IMR-90 (cell line): ENCODE measurements at regions not wholly inside any gene's neighbourhood (a gene's known extent, or its start where the extent isn't known, plus 50 kb on each side); places are given as distances from the start of the nearest gene placed in this dataset.

Source experiments
- ATAC-seq: fragments of 200-7000 bp; cut with Tn5 transposase; 2 replicates; pipeline ENCODE4 v1.9.1; 2020; ENCODE audit warnings: low read depth, mild to moderate bottlenecking, moderate library complexity
- BruUV-seq: library from RNA; stranded (reverse); fragments of 400-500 nt; replicated peaks from 2 replicates; lab custom pipeline; 2021; lab: Mats Ljungman, UMichigan
- CTCF ChIA-PET: fragments of 300-600 bp; formaldehyde crosslinking; extraction: SDS; loops from one replicate; lab custom pipeline; 2021; ENCODE audit warnings: antibody characterized with exemption; lab: Yijun Ruan, JAX
- POLR2A ChIA-PET: fragments of 300-600 bp; sonication (Branson Sonifier 250); formaldehyde crosslinking; loops from one replicate; lab custom pipeline; 2022; ENCODE audit warnings: antibody characterized with exemption; ENCODE audit not compliant: unreplicated experiment; lab: Charles Lee
- DNase-seq: peaks from one replicate; pipeline ENCODE4 v3.0.0; 2013
- H2AFZ ChIP-seq: replicated peaks from 2 replicates; pipeline ENCODE3; 2013; ENCODE audit warnings: low read length, mild to moderate bottlenecking; ENCODE audit not compliant: poor library complexity
- H2AK5ac ChIP-seq: 2 replicates; pipeline ENCODE4 v1.6.1; 2013; ENCODE audit warnings: low read depth, low read length, inconsistent platforms
- H2AK9ac ChIP-seq: replicated peaks from 2 replicates; pipeline ENCODE3; 2013; ENCODE audit warnings: mild to moderate bottlenecking, low read depth, low read length, moderate library complexity; ENCODE audit not compliant: poor library complexity
- H2BK120ac ChIP-seq: 2 replicates; pipeline ENCODE4 v1.6.1; 2013; ENCODE audit warnings: low read depth, low read length, inconsistent platforms
- H2BK15ac ChIP-seq: 3 replicates; pipeline ENCODE4 v1.6.1; 2013; ENCODE audit warnings: low read depth, low read length, inconsistent platforms
- H2BK20ac ChIP-seq: 2 replicates; pipeline ENCODE4 v1.6.1; 2013; ENCODE audit warnings: low read depth, mild to moderate bottlenecking, inconsistent platforms, low read length, moderate library complexity
- H2BK5ac ChIP-seq: 2 replicates; pipeline ENCODE4 v1.6.1; 2013; ENCODE audit warnings: mild to moderate bottlenecking, low read depth, low read length, inconsistent platforms; ENCODE audit not compliant: poor library complexity, severe bottlenecking
- H3K14ac ChIP-seq: replicated peaks from 2 replicates; pipeline ENCODE4 v1.6.1; 2013; ENCODE audit warnings: low read depth, low read length, inconsistent platforms
- H3K18ac ChIP-seq: 2 replicates; pipeline ENCODE4 v1.6.1; 2013; ENCODE audit warnings: low read depth, low read length, control low read depth
- H3K23ac ChIP-seq: 2 replicates; pipeline ENCODE4 v1.6.1; 2013; ENCODE audit warnings: low read depth, low read length, inconsistent platforms
- H3K27ac ChIP-seq: 2 replicates; pipeline ENCODE4 v1.5.1; 2013; ENCODE audit warnings: mild to moderate bottlenecking, control low read depth, low read length; ENCODE audit not compliant: insufficient read depth
- H3K27me3 ChIP-seq: 2 replicates; pipeline ENCODE4 v1.6.1; 2013; ENCODE audit warnings: low read length; ENCODE audit not compliant: control insufficient read depth, insufficient read depth
- H3K36me3 ChIP-seq: 2 replicates; pipeline ENCODE4 v1.6.1; 2013; ENCODE audit warnings: low read length, mixed read lengths; ENCODE audit not compliant: control insufficient read depth, insufficient read depth
- H3K4ac ChIP-seq: 2 replicates; pipeline ENCODE4 v1.6.1; 2013; ENCODE audit warnings: low read depth, low read length, inconsistent platforms
- H3K4me1 ChIP-seq: 2 replicates; pipeline ENCODE4 v1.6.1; 2013; ENCODE audit warnings: low read length, mixed read lengths; ENCODE audit not compliant: control insufficient read depth, insufficient read depth
- H3K4me2 ChIP-seq: 2 replicates; pipeline ENCODE4 v1.6.1; 2013; ENCODE audit warnings: low read depth, mild to moderate bottlenecking, control low read depth, low read length, moderate library complexity
- H3K4me3 ChIP-seq: 2 replicates; pipeline ENCODE4 v1.5.1; 2013; ENCODE audit warnings: low read depth, mild to moderate bottlenecking, control low read depth, low read length, moderate library complexity; ENCODE audit not compliant: insufficient read depth
- H3K56ac ChIP-seq: 2 replicates; pipeline ENCODE4 v1.6.1; 2013; ENCODE audit warnings: low read length, inconsistent platforms; ENCODE audit not compliant: insufficient read depth; ENCODE audit errors: extremely low read depth
- H3K79me1 ChIP-seq, 2 experiments: 2 replicates each; pipeline ENCODE4 v1.6.1; 2013; ENCODE audit warnings: low read length in 2 of 2, inconsistent platforms in 1 of 2, low read depth in 1 of 2
- H3K9ac ChIP-seq: 2 replicates; pipeline ENCODE4 v1.6.1; 2013; ENCODE audit warnings: low read depth, low read length, control low read depth
- H3K9me1 ChIP-seq: 2 replicates; pipeline ENCODE4 v1.6.1; 2013; ENCODE audit warnings: low read length, inconsistent platforms; ENCODE audit not compliant: insufficient read depth
- H3K9me3 ChIP-seq: 2 replicates; pipeline ENCODE4 v1.6.1; 2013; ENCODE audit warnings: low read length; ENCODE audit not compliant: control insufficient read depth, insufficient read depth
- H4K20me1 ChIP-seq: 2 replicates; pipeline ENCODE4 v1.6.1; 2013; ENCODE audit warnings: low read length, inconsistent platforms; ENCODE audit not compliant: insufficient read depth
- H4K5ac ChIP-seq: 2 replicates; pipeline ENCODE4 v1.6.1; 2013; ENCODE audit warnings: mild to moderate bottlenecking, low read depth, low read length, control low read depth
- H4K8ac ChIP-seq, 2 experiments: 2 replicates each; pipeline ENCODE4 v1.6.1; 2013; ENCODE audit warnings: low read depth in 2 of 2, low read length in 2 of 2, control low read depth in 1 of 2, inconsistent platforms in 1 of 2
- H4K91ac ChIP-seq: 2 replicates; pipeline ENCODE4 v1.6.1; 2013; ENCODE audit warnings: low read depth, low read length, inconsistent platforms; ENCODE audit not compliant: insufficient read depth
- BHLHE40 ChIP-seq: fragments of 150-350 bp; IDR thresholded peaks from 2 replicates; pipeline ENCODE4 v1.6.1; 2016; ENCODE audit warnings: mild to moderate bottlenecking, low read depth, low read length
- CEBPB ChIP-seq: IDR thresholded peaks from 2 replicates; pipeline ENCODE4 v1.6.1; 2012; ENCODE audit warnings: low read depth, low read length, improper control_type of control experiment
- CHD1 ChIP-seq: IDR thresholded peaks from 2 replicates; pipeline ENCODE4 v1.6.1; 2012; ENCODE audit warnings: low read depth, low read length, improper control_type of control experiment
- ELK1 ChIP-seq: fragments of 150-350 bp; IDR thresholded peaks from 2 replicates; pipeline ENCODE4 v1.6.1; 2016; ENCODE audit warnings: low read depth, mild to moderate bottlenecking, low read length, moderate library complexity, borderline replicate concordance
- FOS ChIP-seq: fragments of 150-350 bp; IDR thresholded peaks from 2 replicates; pipeline ENCODE4 v1.6.1; 2016; ENCODE audit warnings: low read depth, low read length
- MAFK ChIP-seq: IDR thresholded peaks from 2 replicates; pipeline ENCODE4 v1.6.1; 2012; ENCODE audit warnings: low read depth, low read length, improper control_type of control experiment
- MAZ ChIP-seq: IDR thresholded peaks from 2 replicates; pipeline ENCODE4 v1.6.1; 2012; ENCODE audit warnings: low read depth, mild to moderate bottlenecking, low read length, improper control_type of control experiment, moderate library complexity, borderline replicate concordance
- MXI1 ChIP-seq: IDR thresholded peaks from 2 replicates; pipeline ENCODE4 v1.6.1; 2012; ENCODE audit warnings: low read depth, mild to moderate bottlenecking, low read length, moderate library complexity, borderline replicate concordance
- NFE2L2 ChIP-seq: fragments of 150-350 bp; IDR thresholded peaks from 2 replicates; pipeline ENCODE4 v1.6.1; 2016; ENCODE audit warnings: low read depth, mild to moderate bottlenecking, low read length
- POLR2A ChIP-seq: IDR thresholded peaks from 2 replicates; pipeline ENCODE4 v1.6.1; 2012; ENCODE audit warnings: mild to moderate bottlenecking, low read depth, low read length
- RAD21 ChIP-seq: IDR thresholded peaks from 2 replicates; pipeline ENCODE4 v1.6.1; 2012; ENCODE audit warnings: low read length, improper control_type of control experiment
- RCOR1 ChIP-seq: IDR thresholded peaks from 2 replicates; pipeline ENCODE4 v1.6.1; 2012; ENCODE audit warnings: mild to moderate bottlenecking, low read length, improper control_type of control experiment; ENCODE audit not compliant: insufficient replicate concordance
- RFX5 ChIP-seq: IDR thresholded peaks from 2 replicates; pipeline ENCODE4 v1.8.0; 2012; ENCODE audit warnings: low read depth, mild to moderate bottlenecking, low read length, moderate library complexity
- SMC3 ChIP-seq: fragments of 150-350 bp; IDR thresholded peaks from 2 replicates; pipeline ENCODE4 v1.6.1; 2016; ENCODE audit warnings: low read depth, mild to moderate bottlenecking, antibody characterized with exemption, low read length, moderate library complexity
- USF2 ChIP-seq: fragments of 150-350 bp; IDR thresholded peaks from 2 replicates; pipeline ENCODE4 v1.6.1; 2017; ENCODE audit warnings: mild to moderate bottlenecking, antibody characterized with exemption, low read length, low read depth
- WGBS, 2 experiments: methylation state at CpG; one replicate each; pipeline versions ENCODE4 v1.1.5 to v1.1.7; 2013; ENCODE audit warnings: missing lambda C conversion rate in 2 of 2; ENCODE audit not compliant: insufficient read length in 1 of 2; ENCODE audit errors: extremely low coverage in 2 of 2; 5-methylcytosine and 5-hydroxymethylcytosine counted together
- dilution Hi-C: fragments of 300-500 bp; cut with HindIII; formaldehyde crosslinking; loops from one replicate; pipeline ENCODE4 v1.14.3; 2018; ENCODE audit warnings: low sequenced_read_pairs; ENCODE audit not compliant: unreplicated experiment
- in situ Hi-C: fragments of 300-500 bp; cut with MboI; formaldehyde crosslinking; loops from 3 replicates; pipeline ENCODE4 v1.14.3; 2019; ENCODE audit warnings: low sequenced_read_pairs, inconsistent platforms, mixed read lengths
- intact Hi-C: fragments of 100-400 bp; cut with micrococcal nuclease; formaldehyde crosslinking; loops from 2 replicates; pipeline ENCODE4 v1.10.0; 2022
- TF ChIP-seq, protein P1 (sequence below): conservative IDR thresholded peaks from 2 replicates; pipeline ENCODE4 v1.5.1; 2012; ENCODE audit warnings: mild to moderate bottlenecking, low read depth, low read length, improper control_type of control experiment

GRCh38 chr12:115268451-115268850 is 584.5 kb upstream of the TBX3 start:
- Histone ChIP-seq H3K79me1 (no peaks in the 10 kb centered on the region), H2BK15ac (no peak overlapping the region), H3K18ac (no peak overlapping the region), H2AK5ac (no peak overlapping the region), H3K9me1 (no peaks in the 10 kb centered on the region), H2BK20ac (no peak overlapping the region), H2BK5ac (no peak overlapping the region), H3K9me3 (no peaks in the 10 kb centered on the region), H3K14ac (no peak overlapping the region), H3K4me1 (no peaks in the 10 kb centered on the region), H3K4ac (no peak overlapping the region), H4K5ac (no peak overlapping the region), H3K4me3 (no peak overlapping the region), H3K9ac (no peak overlapping the region), H3K36me3 (no peaks in the 10 kb centered on the region), H2BK120ac (no peak overlapping the region), H2AK9ac (no peak overlapping the region), H3K27me3 (no peaks in the 10 kb centered on the region), H3K4me2 (no peak overlapping the region), H2AFZ (no peak overlapping the region), H4K8ac (no peak overlapping the region), H4K20me1 (no peaks in the 10 kb centered on the region), H3K56ac (no peak overlapping the region), H4K91ac (no peak overlapping the region), H3K23ac (no peak overlapping the region), H3K27ac (no peak overlapping the region)
- ChIA-PET POLR2A (no interaction called here), CTCF (no interaction called here)
- DNase-seq (no peak), ATAC-seq (no peak)
- no peak for TF ChIP-seq NFE2L2
- TF ChIP-seq, protein P1, sequence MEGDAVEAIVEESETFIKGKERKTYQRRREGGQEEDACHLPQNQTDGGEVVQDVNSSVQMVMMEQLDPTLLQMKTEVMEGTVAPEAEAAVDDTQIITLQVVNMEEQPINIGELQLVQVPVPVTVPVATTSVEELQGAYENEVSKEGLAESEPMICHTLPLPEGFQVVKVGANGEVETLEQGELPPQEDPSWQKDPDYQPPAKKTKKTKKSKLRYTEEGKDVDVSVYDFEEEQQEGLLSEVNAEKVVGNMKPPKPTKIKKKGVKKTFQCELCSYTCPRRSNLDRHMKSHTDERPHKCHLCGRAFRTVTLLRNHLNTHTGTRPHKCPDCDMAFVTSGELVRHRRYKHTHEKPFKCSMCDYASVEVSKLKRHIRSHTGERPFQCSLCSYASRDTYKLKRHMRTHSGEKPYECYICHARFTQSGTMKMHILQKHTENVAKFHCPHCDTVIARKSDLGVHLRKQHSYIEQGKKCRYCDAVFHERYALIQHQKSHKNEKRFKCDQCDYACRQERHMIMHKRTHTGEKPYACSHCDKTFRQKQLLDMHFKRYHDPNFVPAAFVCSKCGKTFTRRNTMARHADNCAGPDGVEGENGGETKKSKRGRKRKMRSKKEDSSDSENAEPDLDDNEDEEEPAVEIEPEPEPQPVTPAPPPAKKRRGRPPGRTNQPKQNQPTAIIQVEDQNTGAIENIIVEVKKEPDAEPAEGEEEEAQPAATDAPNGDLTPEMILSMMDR: no peak
- no peak for TF ChIP-seq CEBPB
- no peak for TF ChIP-seq USF2
- TF ChIP-seq CHD1: no peak
- no peak for TF ChIP-seq RCOR1
- no peak for TF ChIP-seq POLR2A
- no peak for TF ChIP-seq ELK1
- no peak for TF ChIP-seq SMC3
- TF ChIP-seq RFX5: no peak
- no peak for TF ChIP-seq MAFK
- TF ChIP-seq MXI1: no peak
- no peak for TF ChIP-seq RAD21
- TF ChIP-seq FOS: no peak
- TF ChIP-seq BHLHE40: no peak
- no peak for TF ChIP-seq MAZ
- no TSS peak for BruUV-seq
- dilution Hi-C loops (no loop called here), intact Hi-C loops (no loop called here), in situ Hi-C loops (no loop called here)
- WGBS, 2 experiments: no CpG with 5 or more reads among the region's 4 CpGs
